Liver (tissue), 8 donors: ENCODE measurements at regions not wholly inside any gene's neighbourhood (a gene's known extent, or its start where the extent isn't known, plus 50 kb on each side); places are given as distances from the start of the nearest gene placed in this dataset.

Experiments used
- DNase-seq: peaks from one replicate; pipeline ENCODE4 v3.0.0-alpha.2; 2017; ENCODE audit warnings: low spot score
- H3K27ac ChIP-seq, 2 donors: one replicate each; pipeline ENCODE4 v1.7.0; 2013; ENCODE audit warnings: inconsistent platforms in 2 of 2, low read length in 2 of 2, control low read depth in 1 of 2, low read depth in 1 of 2, mild to moderate bottlenecking in 1 of 2
- H3K27me3 ChIP-seq, 4 donors: one replicate each; pipeline versions ENCODE4 v1.6.1 to v1.7.0; 2013; ENCODE audit warnings: low read length in 3 of 4, inconsistent platforms in 1 of 4, mild to moderate bottlenecking in 1 of 4, moderate library complexity in 1 of 4; ENCODE audit not compliant: control insufficient read depth in 4 of 4, insufficient read depth in 4 of 4
- H3K36me3 ChIP-seq, 4 donors: one replicate each; pipeline versions ENCODE4 v1.6.1 to v1.7.0; 2013; ENCODE audit warnings: low read length in 3 of 4, mild to moderate bottlenecking in 3 of 4, low read depth in 1 of 4, moderate library complexity in 1 of 4; ENCODE audit not compliant: control insufficient read depth in 4 of 4, insufficient read depth in 3 of 4
- H3K4me1 ChIP-seq, 4 donors: one replicate each; pipeline versions ENCODE4 v1.6.1 to v1.7.0; 2013; ENCODE audit warnings: low read length in 3 of 4, mild to moderate bottlenecking in 3 of 4, moderate library complexity in 1 of 4; ENCODE audit not compliant: control insufficient read depth in 4 of 4, insufficient read depth in 4 of 4
- H3K4me3 ChIP-seq, 3 donors: one replicate each; pipeline versions ENCODE4 v1.6.1 to v1.7.0; 2013; ENCODE audit warnings: low read length in 3 of 3, control low read depth in 1 of 3, low read depth in 1 of 3, mild to moderate bottlenecking in 1 of 3
- H3K9ac ChIP-seq, 2 donors: one replicate each; pipeline ENCODE4 v1.7.0; 2013; ENCODE audit warnings: low read length in 2 of 2, mild to moderate bottlenecking in 2 of 2, moderate library complexity in 2 of 2, control low read depth in 1 of 2, low read depth in 1 of 2
- H3K9me3 ChIP-seq, 4 donors: one replicate each; pipeline versions ENCODE4 v1.6.1 to v1.7.0; 2013; ENCODE audit warnings: low read length in 3 of 4; ENCODE audit not compliant: control insufficient read depth in 4 of 4
- CTCF ChIP-seq: fragments of 150-350 bp; IDR thresholded peaks from 2 replicates; pipeline ENCODE4 v1.5.1; 2017; ENCODE audit warnings: improper control_type of control experiment, low read depth, low read length; ENCODE audit not compliant: missing input control
- FOXA1 ChIP-seq: IDR thresholded peaks from 2 replicates; pipeline ENCODE4 v1.6.1; 2016; ENCODE audit warnings: antibody characterized with exemption
- FOXA2 ChIP-seq: IDR thresholded peaks from 2 replicates; pipeline ENCODE4 v1.6.1; 2016; ENCODE audit warnings: antibody characterized with exemption
- GABPA ChIP-seq, 2 donors: IDR thresholded peaks in 1 of 2; conservative IDR thresholded peaks in 1 of 2; 2 replicates each; pipeline ENCODE4 v1.6.1; 2016; ENCODE audit warnings: antibody characterized with exemption in 2 of 2, mild to moderate bottlenecking in 1 of 2, moderate library complexity in 1 of 2
- HNF4A ChIP-seq, 2 donors: conservative IDR thresholded peaks; 2 replicates each; pipeline ENCODE4 v1.6.1; 2016; ENCODE audit warnings: antibody characterized with exemption in 2 of 2, mild to moderate bottlenecking in 2 of 2
- MAX ChIP-seq: IDR thresholded peaks from 2 replicates; pipeline ENCODE4 v1.6.1; 2016; ENCODE audit warnings: antibody characterized with exemption
- NR2F2 ChIP-seq: IDR thresholded peaks from 2 replicates; pipeline ENCODE4 v1.6.1; 2016; ENCODE audit warnings: antibody characterized with exemption
- REST ChIP-seq: IDR thresholded peaks from 2 replicates; pipeline ENCODE4 v1.6.1; 2016; ENCODE audit warnings: antibody characterized with exemption, mild to moderate bottlenecking
- TAF1 ChIP-seq: conservative IDR thresholded peaks from 2 replicates; pipeline ENCODE4 v1.6.1; 2016; ENCODE audit warnings: antibody characterized with exemption, mild to moderate bottlenecking
- WGBS: extraction: QIAGEN DNeasy Blood & Tissue Kit; methylation state at CpG from one replicate; pipeline ENCODE4 v1.1.7; 2013; 5-methylcytosine and 5-hydroxymethylcytosine counted together
- donor health status: healthy.
- donor health status: healthy.
- donor health status: healthy.
- donor health status: healthy.
- donor health status: healthy.

- no peak for TF ChIP-seq REST
- TF ChIP-seq HNF4A (conservative IDR thresholded peaks at IDR 0.05): no peak
- TF ChIP-seq MAX: no peak
These were observed 72.3 kb upstream of the ERCC6L2 start (continued) for GRCh38 chr9:95803197-95803596.

- Histone ChIP-seq H3K9ac (no peak overlapping the region), H3K27ac (no peak overlapping the region), H3K9me3 (no peaks in the 10 kb centered on the region), H3K36me3 (no peaks in the 10 kb centered on the region), H3K4me3 (no peak overlapping the region), H3K27me3 (peaks cover 0 to 3% (median 0%) of the 10 kb centered on the region in 4 donors), H3K4me1 (no peaks in the 10 kb centered on the region)
- TF ChIP-seq CTCF: no peak
- DNase-seq: no peak
- WGBS: 74% methylated on average over 1 of the region's 1 CpG
These were observed 73.7 kb upstream of the ERCC6L2 start for GRCh38 chr9:95801797-95802196.

GRCh38 chr9:95796029-95796428 lies 79.5 kb upstream of the ERCC6L2 start:
- WGBS: 72% methylated on average over 6 of the region's 6 CpGs
- H3K9ac ChIP-seq: no peak overlapping the region
- no peaks in the 10 kb centered on the region for H3K27me3 ChIP-seq
- H3K4me3 ChIP-seq: no peak overlapping the region
- TF ChIP-seq NR2F2: no peak
- no peak for TF ChIP-seq FOXA2
- TF ChIP-seq REST: no peak
- no peak for TF ChIP-seq TAF1
- TF ChIP-seq FOXA1: no peak
- TF ChIP-seq MAX: no peak
- no peak for TF ChIP-seq GABPA (IDR thresholded peaks at IDR 0.05 in 1 of 2, conservative IDR thresholded peaks at IDR 0.05 in 1 of 2)
- no peaks in the 10 kb centered on the region for H3K9me3 ChIP-seq
- H3K27ac ChIP-seq: no peak overlapping the region
- DNase-seq: no peak
- no peaks in the 10 kb centered on the region for H3K4me1 ChIP-seq
- no peaks in the 10 kb centered on the region for H3K36me3 ChIP-seq
